HCT116 (cell line): ENCODE measurements at regions not wholly inside any gene's neighbourhood (a gene's known extent, or its start where the extent isn't known, plus 50 kb on each side); places are given as distances from the start of the nearest gene placed in this dataset.

Experiments
- ATF3 ChIP-seq: IDR thresholded peaks from 2 replicates; pipeline ENCODE4 v1.6.1; 2012
- SRF ChIP-seq: IDR thresholded peaks from 2 replicates; pipeline ENCODE4 v1.6.1; 2012; ENCODE audit warnings: low read depth

GRCh38 chr6:86380571-86381125, 556.7 kb upstream of the HTR1E start:
- TF ChIP-seq ATF3 = no peak
- TF ChIP-seq SRF = no peak
